Parathyroid adenoma (tissue), 2 donors: ENCODE measurements at regions not wholly inside any gene's neighbourhood (a gene's known extent, or its start where the extent isn't known, plus 50 kb on each side); places are given as distances from the start of the nearest gene placed in this dataset.

Experiments
- H2AFZ ChIP-seq: fragments of 300-600 bp; sonication (generic); one replicate; pipeline ENCODE4 v1.7.0; 2017; ENCODE audit warnings: antibody characterized with exemption, mild to moderate bottlenecking
- H3K27ac ChIP-seq: fragments of 300-600 bp; sonication (generic); one replicate; pipeline ENCODE4 v1.7.0; 2017
- H3K27me3 ChIP-seq: fragments of 300-600 bp; sonication (generic); one replicate; pipeline ENCODE4 v1.7.0; 2017; ENCODE audit warnings: low read length; ENCODE audit not compliant: control insufficient read depth, insufficient read depth
- H3K36me3 ChIP-seq: fragments of 300-600 bp; sonication (generic); one replicate; pipeline ENCODE4 v1.7.0; 2017; ENCODE audit warnings: low read length; ENCODE audit not compliant: control insufficient read depth, insufficient read depth
- H3K4me1 ChIP-seq: fragments of 300-600 bp; sonication (generic); one replicate; pipeline ENCODE4 v1.7.0; 2017; ENCODE audit warnings: control low read depth
- H3K4me2 ChIP-seq: fragments of 300-600 bp; sonication (generic); one replicate; pipeline ENCODE4 v1.7.0; 2017; ENCODE audit warnings: low read length
- H3K4me3 ChIP-seq: fragments of 300-600 bp; sonication (generic); one replicate; pipeline ENCODE4 v1.7.0; 2017; ENCODE audit warnings: low read depth, low read length
- H3K79me2 ChIP-seq: fragments of 300-600 bp; sonication (generic); one replicate; pipeline ENCODE4 v1.7.0; 2017; ENCODE audit warnings: control low read depth
- H3K9ac ChIP-seq: fragments of 300-600 bp; sonication (generic); one replicate; pipeline ENCODE4 v1.7.0; 2017; ENCODE audit warnings: mild to moderate bottlenecking
- H3K9me3 ChIP-seq: fragments of 300-600 bp; sonication (generic); one replicate; pipeline ENCODE4 v1.7.0; 2017; ENCODE audit warnings: low read length; ENCODE audit not compliant: control insufficient read depth
- TF ChIP-seq, protein P1 (sequence below): fragments of 300-600 bp; sonication (generic); IDR thresholded peaks from one replicate; pipeline ENCODE4 v1.7.0; 2017; ENCODE audit warnings: antibody characterized with exemption, mild to moderate bottlenecking
- donor health status: primary hyperparathyroidism.

- TF ChIP-seq, protein P1, sequence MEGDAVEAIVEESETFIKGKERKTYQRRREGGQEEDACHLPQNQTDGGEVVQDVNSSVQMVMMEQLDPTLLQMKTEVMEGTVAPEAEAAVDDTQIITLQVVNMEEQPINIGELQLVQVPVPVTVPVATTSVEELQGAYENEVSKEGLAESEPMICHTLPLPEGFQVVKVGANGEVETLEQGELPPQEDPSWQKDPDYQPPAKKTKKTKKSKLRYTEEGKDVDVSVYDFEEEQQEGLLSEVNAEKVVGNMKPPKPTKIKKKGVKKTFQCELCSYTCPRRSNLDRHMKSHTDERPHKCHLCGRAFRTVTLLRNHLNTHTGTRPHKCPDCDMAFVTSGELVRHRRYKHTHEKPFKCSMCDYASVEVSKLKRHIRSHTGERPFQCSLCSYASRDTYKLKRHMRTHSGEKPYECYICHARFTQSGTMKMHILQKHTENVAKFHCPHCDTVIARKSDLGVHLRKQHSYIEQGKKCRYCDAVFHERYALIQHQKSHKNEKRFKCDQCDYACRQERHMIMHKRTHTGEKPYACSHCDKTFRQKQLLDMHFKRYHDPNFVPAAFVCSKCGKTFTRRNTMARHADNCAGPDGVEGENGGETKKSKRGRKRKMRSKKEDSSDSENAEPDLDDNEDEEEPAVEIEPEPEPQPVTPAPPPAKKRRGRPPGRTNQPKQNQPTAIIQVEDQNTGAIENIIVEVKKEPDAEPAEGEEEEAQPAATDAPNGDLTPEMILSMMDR = no peak
- Histone ChIP-seq H2AFZ (no peak overlapping the region), H3K4me2 (no peak overlapping the region), H3K4me1 (no peaks in the 10 kb centered on the region), H3K27ac (no peak overlapping the region), H3K36me3 (no peaks in the 10 kb centered on the region), H3K27me3 (no peaks in the 10 kb centered on the region), H3K79me2 (no peaks in the 10 kb centered on the region), H3K4me3 (no peak overlapping the region), H3K9ac (no peak overlapping the region), H3K9me3 (no peaks in the 10 kb centered on the region)
Observed at GRCh38 chr6:23414051-23414445, 712.0 kb upstream of the NRSN1 start.

DNA sequence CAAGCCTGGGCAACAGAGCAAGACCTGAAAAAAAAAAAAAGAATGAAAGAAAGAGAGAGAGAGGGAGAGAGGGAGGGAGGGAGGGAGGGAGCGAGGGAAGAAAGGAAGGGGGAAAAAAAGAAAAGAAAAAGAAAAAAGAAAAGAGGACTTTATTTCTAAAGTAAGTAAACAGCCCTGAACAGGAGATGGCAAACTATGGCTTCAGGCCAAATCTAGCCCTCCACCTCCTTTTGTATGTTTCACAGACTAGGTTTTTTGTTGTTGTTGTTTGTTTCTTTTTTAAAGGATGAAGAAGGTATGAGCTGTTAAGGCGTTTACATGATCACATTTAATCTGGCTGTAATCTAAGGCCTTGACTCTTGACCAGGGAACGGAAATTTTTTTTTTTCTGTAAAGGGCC lies 711.1 kb upstream of the NRSN1 start:
- TF ChIP-seq, protein P1 = no peak
- Histone ChIP-seq H3K79me2 (no peaks in the 10 kb centered on the region), H3K9me3 (no peaks in the 10 kb centered on the region), H2AFZ (no peak overlapping the region), H3K27ac (no peak overlapping the region), H3K9ac (no peak overlapping the region), H3K4me1 (no peaks in the 10 kb centered on the region), H3K36me3 (no peaks in the 10 kb centered on the region), H3K4me2 (no peak overlapping the region), H3K27me3 (no peaks in the 10 kb centered on the region), H3K4me3 (no peak overlapping the region)

GRCh38 chr6:23415819-23416427 lies 710.1 kb upstream of the NRSN1 start:
- Histone ChIP-seq H3K9ac (no peak overlapping the region), H3K36me3 (no peaks in the 10 kb centered on the region), H3K4me2 (no peak overlapping the region), H2AFZ (no peak overlapping the region), H3K79me2 (no peaks in the 10 kb centered on the region), H3K4me3 (no peak overlapping the region), H3K27me3 (no peaks in the 10 kb centered on the region), H3K9me3 (no peaks in the 10 kb centered on the region), H3K27ac (no peak overlapping the region), H3K4me1 (no peaks in the 10 kb centered on the region)
- TF ChIP-seq, protein P1 = no peak

GRCh38 chr6:23417133-23417532 lies 708.9 kb upstream of the NRSN1 start:
- H3K27me3 ChIP-seq = no peaks in the 10 kb centered on the region
- H3K9ac ChIP-seq = no peak overlapping the region
- TF ChIP-seq, protein P1 = no peak
- no peak overlapping the region for H3K4me2 ChIP-seq
- no peak overlapping the region for H3K27ac ChIP-seq
- H3K36me3 ChIP-seq = no peaks in the 10 kb centered on the region
- no peaks in the 10 kb centered on the region for H3K9me3 ChIP-seq
- no peak overlapping the region for H3K4me3 ChIP-seq
- H3K4me1 ChIP-seq = no peaks in the 10 kb centered on the region
- no peak overlapping the region for H2AFZ ChIP-seq
- H3K79me2 ChIP-seq = no peaks in the 10 kb centered on the region

- Histone ChIP-seq H3K27ac (no peak overlapping the region), H3K27me3 (no peaks in the 10 kb centered on the region), H3K79me2 (no peaks in the 10 kb centered on the region), H2AFZ (no peak overlapping the region), H3K4me2 (no peak overlapping the region), H3K4me1 (no peaks in the 10 kb centered on the region), H3K9ac (no peak overlapping the region), H3K4me3 (no peak overlapping the region), H3K9me3 (no peaks in the 10 kb centered on the region), H3K36me3 (no peaks in the 10 kb centered on the region)
- TF ChIP-seq, protein P1 = no peak
Observed at GRCh38 chr6:23418095-23418494, 707.9 kb upstream of the NRSN1 start.
